ENCODE measurements at regions not wholly inside any gene's neighbourhood (a gene's known extent, or its start where the extent isn't known, plus 50 kb on each side); places are given as distances from the start of the nearest gene placed in this dataset.

- H2AFZ ChIP-seq (ENCODE audit: low read depth, low read length): no peak overlapping the region
- H3K36me3 ChIP-seq (ENCODE audit: insufficient read depth, low read length): no peaks in the 10 kb centered on the region
- no peaks in the 10 kb centered on the region for H3K36me3 Mint-ChIP-seq (ENCODE audit: low read depth, unreplicated experiment)
- H3K27ac Mint-ChIP-seq (ENCODE audit: unreplicated experiment): no peak overlapping the region
- TF ChIP-seq EZH2 (IDR thresholded peaks at IDR 0.05; ENCODE audit: insufficient read depth, low read length) (no peak), CTCF (IDR thresholded peaks at IDR 0.05; ENCODE audit: insufficient read depth, low read depth, low read length) (no peak)
- no peaks in the 10 kb centered on the region for H3K9me3 ChIP-seq (ENCODE audit: insufficient read depth, low read depth, low read length)
- H3K4me2 ChIP-seq (ENCODE audit: low read length): no peak overlapping the region
- DNase-seq (ENCODE audit: low read depth) (no peak), FAIRE-seq (no peak)
- no peaks in the 10 kb centered on the region for H3K4me1 ChIP-seq (ENCODE audit: insufficient read depth, low read length)
- no peaks in the 10 kb centered on the region for H3K79me2 ChIP-seq (ENCODE audit: insufficient read depth, low read length)
- no peaks in the 10 kb centered on the region for H4K20me1 ChIP-seq (ENCODE audit: insufficient read depth, low read length)
- H3K4me3 Mint-ChIP-seq (ENCODE audit: unreplicated experiment): no peak overlapping the region
- H3K27me3 ChIP-seq (ENCODE audit: insufficient read depth, low read length): no peaks in the 10 kb centered on the region
- H3K9ac ChIP-seq (ENCODE audit: low read length): no peak overlapping the region
- no peaks in the 10 kb centered on the region for H3K27me3 Mint-ChIP-seq (ENCODE audit: low read depth, unreplicated experiment)
- no peaks in the 10 kb centered on the region for H3K9me3 Mint-ChIP-seq (ENCODE audit: unreplicated experiment)
- peaks cover 25% of the 10 kb centered on the region for H3K4me1 Mint-ChIP-seq (ENCODE audit: low read depth, unreplicated experiment)
- no peak overlapping the region for H3K4me3 ChIP-seq (ENCODE audit: insufficient read depth, low read depth, low read length)
- no peak overlapping the region for H3K27ac ChIP-seq (ENCODE audit: low read depth, low read length)
These were observed 558.3 kb downstream of the TNS1 start for GRCh38 chr2:217444509-217444908.

GRCh38 chr2:217443601-217444000 is 559.2 kb downstream of the TNS1 start:
- no peaks in the 10 kb centered on the region for H3K9me3 Mint-ChIP-seq (ENCODE audit: unreplicated experiment)
- peaks cover 25% of the 10 kb centered on the region for H3K4me1 Mint-ChIP-seq (ENCODE audit: low read depth, unreplicated experiment)
- Histone ChIP-seq H3K79me2 (ENCODE audit: insufficient read depth, low read length) (no peaks in the 10 kb centered on the region), H3K4me3 (ENCODE audit: insufficient read depth, low read depth, low read length) (no peak overlapping the region), H2AFZ (ENCODE audit: low read depth, low read length) (no peak overlapping the region), H3K27me3 (ENCODE audit: insufficient read depth, low read length) (no peaks in the 10 kb centered on the region), H3K4me2 (ENCODE audit: low read length) (no peak overlapping the region), H3K27ac (ENCODE audit: low read depth, low read length) (no peak overlapping the region), H3K9ac (ENCODE audit: low read length) (no peak overlapping the region), H3K36me3 (ENCODE audit: insufficient read depth, low read length) (no peaks in the 10 kb centered on the region), H3K4me1 (ENCODE audit: insufficient read depth, low read length) (no peaks in the 10 kb centered on the region), H3K9me3 (ENCODE audit: insufficient read depth, low read depth, low read length) (no peaks in the 10 kb centered on the region), H4K20me1 (ENCODE audit: insufficient read depth, low read length) (no peaks in the 10 kb centered on the region)
- no peaks in the 10 kb centered on the region for H3K27me3 Mint-ChIP-seq (ENCODE audit: low read depth, unreplicated experiment)
- DNase-seq (ENCODE audit: low read depth) (no peak), FAIRE-seq (no peak)
- H3K27ac Mint-ChIP-seq (ENCODE audit: unreplicated experiment): no peak overlapping the region
- H3K4me3 Mint-ChIP-seq (ENCODE audit: unreplicated experiment): no peak overlapping the region
- TF ChIP-seq CTCF (IDR thresholded peaks at IDR 0.05; ENCODE audit: insufficient read depth, low read depth, low read length): no peak
- TF ChIP-seq EZH2 (IDR thresholded peaks at IDR 0.05; ENCODE audit: insufficient read depth, low read length): no peak
- no peaks in the 10 kb centered on the region for H3K36me3 Mint-ChIP-seq (ENCODE audit: low read depth, unreplicated experiment)

- Histone ChIP-seq H3K36me3 (ENCODE audit: insufficient read depth, low read length) (no peaks in the 10 kb centered on the region), H3K4me2 (ENCODE audit: low read length) (no peak overlapping the region), H3K4me1 (ENCODE audit: insufficient read depth, low read length) (no peaks in the 10 kb centered on the region), H3K4me3 (ENCODE audit: insufficient read depth, low read depth, low read length) (no peak overlapping the region), H3K9ac (ENCODE audit: low read length) (no peak overlapping the region), H3K27ac (ENCODE audit: low read depth, low read length) (no peak overlapping the region), H3K79me2 (ENCODE audit: insufficient read depth, low read length) (no peaks in the 10 kb centered on the region), H3K27me3 (ENCODE audit: insufficient read depth, low read length) (no peaks in the 10 kb centered on the region), H2AFZ (ENCODE audit: low read depth, low read length) (peak overlapping the region; percentile 62), H3K9me3 (ENCODE audit: insufficient read depth, low read depth, low read length) (no peaks in the 10 kb centered on the region), H4K20me1 (ENCODE audit: insufficient read depth, low read length) (no peaks in the 10 kb centered on the region)
- no peaks in the 10 kb centered on the region for H3K9me3 Mint-ChIP-seq (ENCODE audit: unreplicated experiment)
- TF ChIP-seq CTCF (IDR thresholded peaks at IDR 0.05; ENCODE audit: insufficient read depth, low read depth, low read length) (no peak), EZH2 (IDR thresholded peaks at IDR 0.05; ENCODE audit: insufficient read depth, low read length) (no peak)
- no peak overlapping the region for H3K27ac Mint-ChIP-seq (ENCODE audit: unreplicated experiment)
- H3K4me3 Mint-ChIP-seq (ENCODE audit: unreplicated experiment): no peak overlapping the region
- no peak for DNase-seq (ENCODE audit: low read depth)
- H3K36me3 Mint-ChIP-seq (ENCODE audit: low read depth, unreplicated experiment): no peaks in the 10 kb centered on the region
- no peaks in the 10 kb centered on the region for H3K27me3 Mint-ChIP-seq (ENCODE audit: low read depth, unreplicated experiment)
- H3K4me1 Mint-ChIP-seq (ENCODE audit: low read depth, unreplicated experiment): peaks cover 18% of the 10 kb centered on the region
- FAIRE-seq: no peak
These were observed 562.8 kb downstream of the TNS1 start for GRCh38 chr2:217440000-217440399.
